M059J (cell line): ENCODE measurements at regions not wholly inside any gene's neighbourhood (a gene's known extent, or its start where the extent isn't known, plus 50 kb on each side); places are given as distances from the start of the nearest gene placed in this dataset.

ENCODE experiments used
- DNase-seq: peaks from one replicate; pipeline ENCODE4 v3.0.0-alpha.2; 2012; ENCODE audit warnings: low read depth

- peak; percentile 5 for DNase-seq
These were observed 51.4 kb upstream of the SCIN start for GRCh38 chr7:12518920-12519681.

GRCh38 chr7:12519682-12520009 is 50.9 kb upstream of the SCIN start:
- DNase-seq, result no peak
